ENCODE measurements at regions not wholly inside any gene's neighbourhood (a gene's known extent, or its start where the extent isn't known, plus 50 kb on each side); places are given as distances from the start of the nearest gene placed in this dataset.

GRCh38 chr16:85307552-85308364, 195.5 kb upstream of the CIBAR2 start:
- TF ChIP-seq CTCF (IDR thresholded peaks at IDR 0.05; ENCODE audit: low read depth, low read length, poor library complexity, severe bottlenecking) (no peak), EZH2phosphoT487 (IDR thresholded peaks at IDR 0.05; ENCODE audit: borderline replicate concordance, low read length) (no peak)
